SKM-1 (cell line): ENCODE measurements at regions not wholly inside any gene's neighbourhood (a gene's known extent, or its start where the extent isn't known, plus 50 kb on each side); places are given as distances from the start of the nearest gene placed in this dataset.

ENCODE experiments used
- DNase-seq: peaks from one replicate; lab custom pipeline; 2025; ENCODE audit not compliant: unreplicated experiment; lab: John Stamatoyannopoulos, UW

GRCh38 chr6:23457321-23457720 is 668.7 kb upstream of the NRSN1 start:
- no peak for DNase-seq

GRCh38 chr6:23465912-23466311 is 660.1 kb upstream of the NRSN1 start:
- no peak for DNase-seq

GRCh38 chr6:23477586-23477985 is 648.4 kb upstream of the NRSN1 start:
- no peak for DNase-seq

GRCh38 chr6:23478312-23478711 is 647.7 kb upstream of the NRSN1 start:
- no peak for DNase-seq

GRCh38 chr6:23483896-23484295 is 642.1 kb upstream of the NRSN1 start:
- no peak for DNase-seq

- DNase-seq: no peak
Observed at GRCh38 chr6:23494367-23494766, 631.6 kb upstream of the NRSN1 start.

GRCh38 chr6:23498013-23498412 is 628.0 kb upstream of the NRSN1 start:
- no peak for DNase-seq

- DNase-seq: no peak
Observed at GRCh38 chr6:23499549-23499948, 626.5 kb upstream of the NRSN1 start.

GRCh38 chr6:23503173-23503572 is 622.8 kb upstream of the NRSN1 start:
- no peak for DNase-seq

- DNase-seq: no peak
Observed at GRCh38 chr6:23505026-23505425, 621.0 kb upstream of the NRSN1 start.

- no peak for DNase-seq
Observed at GRCh38 chr6:23510778-23511510, 615.1 kb upstream of the NRSN1 start.

GRCh38 chr6:23511817-23512216 is 614.2 kb upstream of the NRSN1 start:
- DNase-seq: no peak

- no peak for DNase-seq
Observed at GRCh38 chr6:23518294-23518693, 607.7 kb upstream of the NRSN1 start.

GRCh38 chr6:23522792-23523547 is 603.0 kb upstream of the NRSN1 start:
- DNase-seq: no peak

- no peak for DNase-seq
Observed at GRCh38 chr6:23523771-23524170, 602.2 kb upstream of the NRSN1 start.

GRCh38 chr6:23524548-23524947 is 601.5 kb upstream of the NRSN1 start:
- DNase-seq: no peak

GRCh38 chr6:23526526-23526925 is 599.5 kb upstream of the NRSN1 start:
- DNase-seq: no peak

- no peak for DNase-seq
Observed at GRCh38 chr6:23529902-23530301, 596.1 kb upstream of the NRSN1 start.

GRCh38 chr6:23531666-23532065 is 594.3 kb upstream of the NRSN1 start:
- no peak for DNase-seq

- no peak for DNase-seq
Observed at GRCh38 chr6:23532227-23532626, 593.8 kb upstream of the NRSN1 start.

GRCh38 chr6:23533311-23533710 is 592.7 kb upstream of the NRSN1 start:
- DNase-seq: no peak

- no peak for DNase-seq
Observed at GRCh38 chr6:23533944-23534343, 592.1 kb upstream of the NRSN1 start.

GRCh38 chr6:23534351-23534750 is 591.7 kb upstream of the NRSN1 start:
- DNase-seq: no peak
